ENCODE measurements at regions not wholly inside any gene's neighbourhood (a gene's known extent, or its start where the extent isn't known, plus 50 kb on each side); places are given as distances from the start of the nearest gene placed in this dataset.

GRCh38 chr10:60542657-60543056 lies 153.0 kb upstream of the ANK3 start:
- H3K9me3 ChIP-seq = no peaks in the 10 kb centered on the region
- 65 to 72% methylated on average over 4 of the region's 4 CpGs for WGBS, 2 donors
- H3K4me3 ChIP-seq = no peak overlapping the region
- H3K4me1 ChIP-seq = no peaks in the 10 kb centered on the region
- no peaks in the 10 kb centered on the region for H3K27me3 ChIP-seq
- no peak for TF ChIP-seq CTCF (IDR thresholded peaks at IDR 0.05)
- no peak for TF ChIP-seq POLR2A (IDR thresholded peaks at IDR 0.05)
- no peak for DNase-seq
- no peaks in the 10 kb centered on the region for H3K36me3 ChIP-seq (ENCODE audit: low read depth, missing control alignments)
- intact Hi-C loops (cut with DNase I; ENCODE audit: low total_unique reads) = no loop called here
- H3K27ac ChIP-seq = no peak overlapping the region

- no peaks in the 10 kb centered on the region for H3K9me3 ChIP-seq
- no peaks in the 10 kb centered on the region for H3K36me3 ChIP-seq (ENCODE audit: low read depth, missing control alignments)
- no peak for TF ChIP-seq CTCF (IDR thresholded peaks at IDR 0.05)
- no peak for TF ChIP-seq POLR2A (IDR thresholded peaks at IDR 0.05)
- WGBS, 2 donors = 48 to 56% methylated on average over 3 of the region's 3 CpGs
- no peak overlapping the region for H3K4me3 ChIP-seq
- no peaks in the 10 kb centered on the region for H3K27me3 ChIP-seq
- no peak overlapping the region for H3K27ac ChIP-seq
- DNase-seq = no peak
- H3K4me1 ChIP-seq = no peaks in the 10 kb centered on the region
- intact Hi-C loops (cut with DNase I; ENCODE audit: low total_unique reads) = no loop called here
Observed at GRCh38 chr10:60541451-60541850, 151.8 kb upstream of the ANK3 start.

- intact Hi-C loops (cut with DNase I; ENCODE audit: low total_unique reads) = no loop called here
- Histone ChIP-seq H3K9me3 (no peaks in the 10 kb centered on the region), H3K27ac (no peak overlapping the region), H3K27me3 (no peaks in the 10 kb centered on the region), H3K4me1 (no peaks in the 10 kb centered on the region), H3K4me3 (no peak overlapping the region), H3K36me3 (ENCODE audit: low read depth, missing control alignments) (no peaks in the 10 kb centered on the region)
- DNase-seq = no peak
- TF ChIP-seq POLR2A (IDR thresholded peaks at IDR 0.05) = no peak
- TF ChIP-seq CTCF (IDR thresholded peaks at IDR 0.05) = no peak
- WGBS, 2 donors = 92 to 95% methylated on average over 1 of the region's 1 CpG
Observed at GRCh38 chr10:60537697-60538096, 148.0 kb upstream of the ANK3 start.

- Histone ChIP-seq H3K4me3 (no peak overlapping the region), H3K4me1 (no peaks in the 10 kb centered on the region), H3K27me3 (no peaks in the 10 kb centered on the region), H3K27ac (no peak overlapping the region), H3K36me3 (ENCODE audit: low read depth, missing control alignments) (no peaks in the 10 kb centered on the region), H3K9me3 (no peaks in the 10 kb centered on the region)
- TF ChIP-seq CTCF (IDR thresholded peaks at IDR 0.05) (no peak), POLR2A (IDR thresholded peaks at IDR 0.05) (no peak)
- 81 to 89% methylated on average over 7 of the region's 7 CpGs for WGBS, 2 donors
- no peak for DNase-seq
- intact Hi-C loops (cut with DNase I; ENCODE audit: low total_unique reads) = no loop called here
Observed at GRCh38 chr10:60536529-60537114, 146.9 kb upstream of the ANK3 start.

- 53 to 59% methylated on average over 1 of the region's 1 CpG for WGBS, 2 donors
Observed at GRCh38 chr10:60535427-60535826, 145.8 kb upstream of the ANK3 start.

More at GRCh38 chr10:60535427-60535826, 145.8 kb upstream of the ANK3 start:
- no peaks in the 10 kb centered on the region for H3K36me3 ChIP-seq (ENCODE audit: low read depth, missing control alignments)
- H3K27ac ChIP-seq = no peak overlapping the region
- no peak overlapping the region for H3K4me3 ChIP-seq
- DNase-seq = no peak
- H3K9me3 ChIP-seq = no peaks in the 10 kb centered on the region
- no peaks in the 10 kb centered on the region for H3K27me3 ChIP-seq
- H3K4me1 ChIP-seq = no peaks in the 10 kb centered on the region
- intact Hi-C loops (cut with DNase I; ENCODE audit: low total_unique reads) = no loop called here
- TF ChIP-seq CTCF (IDR thresholded peaks at IDR 0.05) (no peak), POLR2A (IDR thresholded peaks at IDR 0.05) (no peak)
